Keratinocyte (primary cell): ENCODE measurements at regions not wholly inside any gene's neighbourhood (a gene's known extent, or its start where the extent isn't known, plus 50 kb on each side); places are given as distances from the start of the nearest gene placed in this dataset.

Experiments used
- DNase-seq: peaks from one replicate; pipeline ENCODE4 v3.0.0-alpha.2; 2011; ENCODE audit warnings: low read depth, missing footprints, low spot score
- FAIRE-seq: peaks from 2 replicates; lab custom pipeline; 2011; peaks lifted over from hg19 to GRCh38; lab: Jason Lieb, UNC
- H2AFZ ChIP-seq: 2 replicates; pipeline ENCODE4 v1.6.0; 2012; ENCODE audit warnings: low read length, control low read depth, inconsistent platforms; ENCODE audit not compliant: control insufficient read depth
- H3K27ac ChIP-seq: 2 replicates; pipeline ENCODE4 v1.5.1; 2011; ENCODE audit warnings: low read length; ENCODE audit not compliant: control insufficient read depth, insufficient read depth
- H3K27me3 ChIP-seq: 3 replicates; pipeline ENCODE4 v1.6.0; 2011; ENCODE audit warnings: low read length; ENCODE audit not compliant: control insufficient read depth, insufficient read depth; ENCODE audit errors: extremely low read depth
- H3K36me3 ChIP-seq, 2 experiments: 2 replicates in 1 of 2; 3 replicates in 1 of 2; pipeline ENCODE4 v1.5.1; 2011; ENCODE audit warnings: low read length in 2 of 2, mild to moderate bottlenecking in 1 of 2; ENCODE audit not compliant: control insufficient read depth in 2 of 2, insufficient read depth in 2 of 2; ENCODE audit errors: extremely low read depth in 1 of 2
- H3K4me1 ChIP-seq: 3 replicates; pipeline ENCODE4 v1.5.1; 2011; ENCODE audit warnings: low read length; ENCODE audit not compliant: control insufficient read depth, insufficient read depth; ENCODE audit errors: extremely low read depth
- H3K4me2 ChIP-seq: 3 replicates; pipeline ENCODE4 v1.6.0; 2011; ENCODE audit warnings: low read depth, low read length; ENCODE audit not compliant: control insufficient read depth, insufficient read depth; ENCODE audit errors: extremely low read depth
- H3K4me3 ChIP-seq, 3 experiments: fragments of 200-600 bp in 1 of 3; sonication (generic) in 1 of 3; 2 replicates in 2 of 3; 3 replicates in 1 of 3; pipeline ENCODE4 v1.5.1; 2011 to 2016; ENCODE audit warnings: low read length in 3 of 3, mild to moderate bottlenecking in 3 of 3, control low read depth in 2 of 3, inconsistent platforms in 1 of 3, low read depth in 1 of 3, mixed read lengths in 1 of 3, mixed run types in 1 of 3, moderate library complexity in 1 of 3; ENCODE audit not compliant: control insufficient read depth in 2 of 3, insufficient read depth in 2 of 3; ENCODE audit errors: extremely low read depth in 1 of 3
- H3K79me2 ChIP-seq: 2 replicates; pipeline ENCODE4 v1.6.0; 2012; ENCODE audit warnings: low read length; ENCODE audit not compliant: control insufficient read depth, insufficient read depth
- H3K9ac ChIP-seq: 3 replicates; pipeline ENCODE4 v1.6.0; 2011; ENCODE audit warnings: low read length; ENCODE audit not compliant: control insufficient read depth, insufficient read depth; ENCODE audit errors: extremely low read depth
- H3K9me1 ChIP-seq: 3 replicates; pipeline ENCODE4 v1.6.0; 2011; ENCODE audit warnings: low read length; ENCODE audit not compliant: control insufficient read depth, insufficient read depth; ENCODE audit errors: extremely low read depth
- H3K9me3 ChIP-seq: 2 replicates; pipeline ENCODE4 v1.5.1; 2012; ENCODE audit warnings: low read depth, low read length; ENCODE audit not compliant: control insufficient read depth
- H4K20me1 ChIP-seq: 3 replicates; pipeline ENCODE4 v1.6.0; 2011; ENCODE audit warnings: low read length; ENCODE audit not compliant: control insufficient read depth, insufficient read depth; ENCODE audit errors: extremely low read depth
- CTCF ChIP-seq, 3 experiments: IDR thresholded peaks in 1 of 3; conservative IDR thresholded peaks in 1 of 3; optimal IDR thresholded peaks in 1 of 3; 2 replicates in 2 of 3; 3 replicates in 1 of 3; pipeline versions ENCODE3 to v1.5.1; 2011; ENCODE audit warnings: low read length in 3 of 3, mild to moderate bottlenecking in 3 of 3, moderate library complexity in 2 of 3, control low read depth in 1 of 3, inconsistent platforms in 1 of 3; ENCODE audit not compliant: insufficient read depth in 2 of 3; ENCODE audit errors: extremely low read depth in 1 of 3
- EZH2 ChIP-seq: IDR thresholded peaks from one replicate; pipeline ENCODE4 v1.6.1; 2012; ENCODE audit warnings: inconsistent platforms, mild to moderate bottlenecking, low read length, moderate library complexity
- dilution Hi-C: fragments of 300-500 bp; cut with MboI; formaldehyde crosslinking; loops from one replicate; pipeline ENCODE4 v1.7.0; 2020; ENCODE audit warnings: low sequenced_read_pairs; ENCODE audit not compliant: extremely low pct_ligation_motif_present

- Histone ChIP-seq H3K9me3 (no peaks in the 10 kb centered on the region), H3K4me1 (no peaks in the 10 kb centered on the region), H3K79me2 (no peaks in the 10 kb centered on the region), H3K9me1 (no peaks in the 10 kb centered on the region), H2AFZ (no peak overlapping the region), H3K27ac (no peak overlapping the region), H4K20me1 (no peaks in the 10 kb centered on the region), H3K27me3 (no peaks in the 10 kb centered on the region), H3K4me2 (no peak overlapping the region), H3K9ac (no peak overlapping the region), H3K36me3 (no peaks in the 10 kb centered on the region), H3K4me3 (no peak overlapping the region)
- dilution Hi-C loops: no loop called here
- TF ChIP-seq CTCF (optimal IDR thresholded peaks at IDR 0.05 in 1 of 3, IDR thresholded peaks at IDR 0.05 in 1 of 3, conservative IDR thresholded peaks at IDR 0.05 in 1 of 3; ENCODE audit: extremely low read depth in 1 of 3, insufficient read depth in 2 of 3, low read length in 3 of 3): no peak
- no peak for TF ChIP-seq EZH2
- DNase-seq: no peak
- FAIRE-seq: no peak
Measured at GRCh38 chr12:118503476-118503875, 127.1 kb downstream of the SUDS3 start.

- FAIRE-seq: no peak
- dilution Hi-C loops: no loop called here
Measured at GRCh38 chr12:118512669-118513068, 136.3 kb downstream of the SUDS3 start.

More at GRCh38 chr12:118512669-118513068, 136.3 kb downstream of the SUDS3 start:
- Histone ChIP-seq H3K4me2 (no peak overlapping the region), H4K20me1 (no peaks in the 10 kb centered on the region), H3K4me3 (no peak overlapping the region), H3K9me1 (no peaks in the 10 kb centered on the region), H3K27ac (no peak overlapping the region), H3K27me3 (no peaks in the 10 kb centered on the region), H3K36me3 (no peaks in the 10 kb centered on the region), H2AFZ (no peak overlapping the region), H3K4me1 (no peaks in the 10 kb centered on the region), H3K9ac (no peak overlapping the region), H3K9me3 (no peaks in the 10 kb centered on the region), H3K79me2 (no peaks in the 10 kb centered on the region)
- TF ChIP-seq EZH2 (no peak), CTCF (optimal IDR thresholded peaks at IDR 0.05 in 1 of 3, IDR thresholded peaks at IDR 0.05 in 1 of 3, conservative IDR thresholded peaks at IDR 0.05 in 1 of 3; ENCODE audit: extremely low read depth in 1 of 3, insufficient read depth in 2 of 3, low read length in 3 of 3) (no peak)
- DNase-seq: no peak
